Stimulated activated CD4-positive, alpha-beta T cell treated with anti-CD3 and anti-CD28 coated beads, Interleukin-12 subunit alpha, Interleukin-12 subunit beta, amount 100 ng/mL, for 48 hours (primary cell): ENCODE measurements at regions not wholly inside any gene's neighbourhood (a gene's known extent, or its start where the extent isn't known, plus 50 kb on each side); places are given as distances from the start of the nearest gene placed in this dataset.
"Not testable (repeated sequence)": the region's sequence is repeated elsewhere in the genome, so short reads cannot be mapped to it uniquely, and the experiment has no call there.

Source experiments
- DNase-seq, 3 donors: peaks; one replicate each; pipeline ENCODE4 v3.0.0-alpha.2; 2020; ENCODE audit warnings: low read depth in 2 of 3, low spot score in 1 of 3

DNA sequence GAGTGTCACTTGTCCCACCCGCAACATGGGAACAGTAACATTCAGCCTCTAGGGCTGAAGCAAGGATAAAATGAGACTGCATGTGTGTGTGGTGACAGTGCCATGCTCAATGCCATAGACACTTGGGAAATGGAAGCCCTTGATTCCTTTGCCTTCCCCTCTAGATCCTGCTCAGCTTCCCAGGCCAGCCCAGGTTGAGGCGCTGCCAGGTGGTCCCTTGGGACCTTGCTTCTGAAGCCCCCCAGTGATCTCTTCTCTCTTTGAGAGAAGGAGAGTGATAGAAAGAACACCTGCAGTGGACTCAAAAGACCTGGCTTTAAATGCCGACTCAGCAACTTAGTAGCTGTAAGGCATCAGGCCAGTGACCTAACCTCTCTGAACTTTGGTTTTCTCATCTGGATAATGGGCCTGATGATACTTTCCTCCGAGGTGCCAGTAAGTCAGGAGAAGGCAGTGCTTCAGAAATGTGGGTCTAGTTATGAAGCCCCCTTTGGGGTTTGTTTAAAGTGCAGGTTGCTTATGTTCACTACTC lies 144.5 kb downstream of the RPLP1 start:
- DNase-seq, result no peak

- DNase-seq, result no peak
Observed at GRCh38 chr15:69599271-69599670, 146.7 kb downstream of the RPLP1 start.

DNA sequence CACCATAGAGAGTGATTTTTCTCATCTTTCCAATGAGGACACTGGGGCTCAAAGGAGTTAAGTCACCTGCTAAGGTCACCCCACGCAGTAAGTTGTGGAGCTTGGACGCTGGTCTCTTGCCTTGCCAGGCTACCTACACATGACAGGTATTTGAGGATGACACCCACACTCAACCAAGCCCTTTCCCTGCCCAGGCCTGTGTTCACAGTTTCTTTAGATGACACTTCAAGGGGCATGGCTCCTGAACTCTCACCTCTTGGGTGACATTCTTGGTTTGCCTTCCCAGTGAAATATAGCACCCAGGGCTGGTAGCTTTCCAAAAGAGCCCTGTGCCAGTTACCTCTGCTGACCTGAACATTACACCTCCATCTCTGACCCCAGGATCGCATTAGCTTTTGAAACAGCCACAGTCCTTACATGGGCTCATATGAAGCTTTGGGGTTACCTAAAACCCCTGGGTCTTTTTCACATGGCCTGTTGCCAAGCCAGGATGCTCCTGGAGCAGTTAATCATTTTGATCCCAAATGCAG lies 148.0 kb downstream of the RPLP1 start:
- DNase-seq, result no peak

DNA sequence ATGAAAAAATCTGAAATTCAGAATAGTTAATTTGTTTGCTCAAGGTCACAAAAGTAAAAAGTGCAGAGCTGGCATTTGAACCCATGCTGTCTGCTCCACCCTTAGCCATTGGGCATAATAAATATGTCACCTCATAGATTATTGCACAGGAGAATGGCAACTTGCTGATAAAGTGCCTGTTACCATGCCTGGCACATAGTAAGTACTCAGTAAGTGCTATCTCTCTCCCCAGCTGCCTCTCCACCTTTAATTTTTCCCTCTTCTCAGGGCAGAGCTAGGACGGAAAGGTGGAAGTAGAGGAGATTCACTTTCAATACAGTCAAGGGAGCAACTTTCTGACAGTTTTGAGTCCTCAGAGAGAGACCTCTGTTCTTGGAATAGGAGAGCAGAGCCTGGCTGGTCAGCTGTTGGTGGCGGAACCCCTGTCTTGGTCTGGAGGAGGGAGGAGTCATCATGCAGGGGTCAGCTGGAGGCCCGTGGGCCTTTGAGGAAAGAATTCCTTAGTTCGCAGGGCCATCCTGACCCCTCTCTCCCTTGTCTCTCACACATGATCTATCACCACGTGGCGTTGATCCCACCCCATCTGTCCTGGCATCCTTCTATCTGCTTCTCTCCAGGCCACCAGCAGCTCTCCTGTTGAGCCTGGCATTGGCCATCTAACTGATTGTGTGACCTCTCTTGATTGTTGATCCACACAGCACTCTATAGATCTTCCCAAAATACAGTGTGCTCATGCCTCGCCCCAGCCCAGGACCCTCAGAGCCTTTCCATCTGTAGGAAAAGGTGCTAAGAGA lies 149.3 kb downstream of the RPLP1 start:
- no peak for DNase-seq

- no peak for DNase-seq
Observed at GRCh38 chr15:69602921-69603320, 150.3 kb downstream of the RPLP1 start.

- no peak for DNase-seq
Observed at GRCh38 chr15:69603369-69604071, 150.9 kb downstream of the RPLP1 start.

DNA sequence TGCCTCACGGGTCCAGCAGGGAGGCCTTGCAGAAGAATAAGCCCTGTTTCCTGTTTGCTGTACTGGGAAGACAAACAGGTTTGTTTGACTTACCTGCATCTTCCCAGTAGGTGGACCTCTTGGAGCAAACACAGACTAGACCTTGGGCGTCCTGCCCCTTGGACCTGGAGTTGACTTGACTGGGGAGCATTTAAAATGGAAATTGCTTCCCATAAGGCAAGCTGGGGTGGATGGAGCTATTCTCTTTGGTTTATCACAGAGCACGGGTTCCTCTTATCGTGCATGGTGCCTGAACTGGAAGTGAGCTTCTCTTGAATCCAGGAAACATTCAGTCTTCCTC lies 151.4 kb downstream of the RPLP1 start:
- no peak for DNase-seq

- no peak for DNase-seq
Observed at GRCh38 chr15:69606144-69606543, 153.5 kb downstream of the RPLP1 start.

GRCh38 chr15:69606921-69607500 lies 154.4 kb downstream of the RPLP1 start:
- no peak for DNase-seq

- no peak for DNase-seq
Observed at GRCh38 chr15:69608661-69609060, 156.0 kb downstream of the RPLP1 start.

- DNase-seq, result no peak
Observed at GRCh38 chr15:69609176-69609575, 156.6 kb downstream of the RPLP1 start.

- no peak for DNase-seq
Observed at GRCh38 chr15:69609776-69610175, 157.2 kb downstream of the RPLP1 start.

GRCh38 chr15:69610277-69610676 lies 157.7 kb downstream of the RPLP1 start:
- DNase-seq, result no peak

- DNase-seq, result no peak
Observed at GRCh38 chr15:69610858-69611257, 158.2 kb downstream of the RPLP1 start.

DNA sequence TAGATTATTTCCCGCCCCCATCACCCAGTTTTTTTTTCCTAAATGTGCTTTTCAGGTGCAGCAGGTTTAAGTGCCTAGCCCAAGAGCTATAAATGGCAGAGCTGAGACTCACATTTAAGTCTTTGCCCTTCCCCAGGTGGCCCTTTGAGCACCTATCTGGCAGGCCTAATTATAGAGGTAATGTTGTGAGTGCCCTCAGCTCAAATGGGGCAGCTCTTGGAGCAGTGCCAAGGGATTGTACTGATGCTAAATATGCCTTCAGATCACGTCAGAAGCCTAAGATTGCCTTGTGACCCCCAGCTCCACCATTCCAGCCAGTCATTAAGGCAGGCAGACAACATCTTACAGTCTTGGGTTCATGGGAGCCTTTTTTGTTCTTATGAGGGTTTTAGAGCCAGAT lies 159.5 kb downstream of the RPLP1 start:
- no peak for DNase-seq

DNA sequence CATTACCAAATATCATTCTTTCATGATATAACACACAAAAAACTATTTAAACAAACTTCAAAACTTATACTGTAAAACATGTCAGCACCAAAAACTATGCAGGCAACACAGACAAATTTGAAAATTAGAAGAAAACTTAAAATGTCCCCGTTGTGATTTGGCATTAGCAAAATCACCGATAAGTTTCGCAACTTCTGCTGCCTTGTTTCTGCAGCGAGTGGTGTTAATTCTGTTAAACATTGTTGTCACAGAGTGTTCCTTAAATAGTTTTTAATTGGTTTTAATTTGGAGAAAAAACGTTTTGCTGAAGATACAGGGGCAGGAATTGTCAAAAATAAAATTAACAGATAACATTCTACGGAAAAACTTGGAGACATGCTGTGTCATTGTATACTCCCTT lies 160.6 kb downstream of the RPLP1 start:
- DNase-seq, result no peak

- no peak for DNase-seq
Observed at GRCh38 chr15:69613988-69614387, 161.4 kb downstream of the RPLP1 start.

DNA sequence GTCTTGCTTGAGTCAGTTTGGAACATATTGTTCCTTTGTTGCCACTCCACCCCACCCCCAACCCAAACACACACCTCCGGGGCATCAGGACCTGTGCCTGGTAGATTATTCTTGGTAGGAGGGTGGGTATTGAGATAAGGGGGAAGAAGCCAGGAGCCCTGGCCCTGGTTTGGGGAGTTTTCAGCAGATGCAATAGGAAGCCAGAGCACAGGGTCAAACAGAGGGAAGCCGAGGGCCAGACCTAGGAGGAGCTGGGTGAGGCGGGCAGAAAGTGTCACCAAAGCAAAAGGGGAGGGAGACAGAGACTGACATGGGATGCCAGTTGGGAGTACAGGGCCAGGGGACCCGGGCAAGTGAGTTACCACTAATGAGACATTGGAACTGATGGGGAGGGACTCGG lies 163.1 kb downstream of the RPLP1 start:
- DNase-seq, result no peak

GRCh38 chr15:69616558-69616957 lies 163.9 kb downstream of the RPLP1 start:
- DNase-seq, result no peak

DNA sequence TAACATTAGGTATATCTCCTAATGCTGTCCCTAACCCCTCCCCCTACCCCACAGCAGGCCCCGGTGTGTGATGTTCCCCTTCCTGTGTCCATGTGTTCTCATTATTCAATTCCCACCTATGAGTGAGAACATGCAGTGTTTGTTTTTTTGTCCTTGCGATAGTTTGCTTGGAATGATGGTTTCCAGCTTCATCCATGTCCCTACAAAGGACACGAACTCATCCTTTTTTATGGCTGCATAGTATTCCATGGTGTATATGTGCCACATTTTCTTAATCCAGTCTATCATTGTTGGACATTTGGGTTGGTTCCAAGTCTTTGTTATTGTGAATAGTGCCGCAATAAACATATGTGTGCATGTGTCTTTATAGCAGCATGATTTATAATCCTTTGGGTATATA lies 164.5 kb downstream of the RPLP1 start:
- not testable (repeated sequence) for DNase-seq

- DNase-seq, result no peak
Observed at GRCh38 chr15:69623392-69624154, 171.0 kb downstream of the RPLP1 start.
